ENCODE measurements at regions not wholly inside any gene's neighbourhood (a gene's known extent, or its start where the extent isn't known, plus 50 kb on each side); places are given as distances from the start of the nearest gene placed in this dataset.

DNA sequence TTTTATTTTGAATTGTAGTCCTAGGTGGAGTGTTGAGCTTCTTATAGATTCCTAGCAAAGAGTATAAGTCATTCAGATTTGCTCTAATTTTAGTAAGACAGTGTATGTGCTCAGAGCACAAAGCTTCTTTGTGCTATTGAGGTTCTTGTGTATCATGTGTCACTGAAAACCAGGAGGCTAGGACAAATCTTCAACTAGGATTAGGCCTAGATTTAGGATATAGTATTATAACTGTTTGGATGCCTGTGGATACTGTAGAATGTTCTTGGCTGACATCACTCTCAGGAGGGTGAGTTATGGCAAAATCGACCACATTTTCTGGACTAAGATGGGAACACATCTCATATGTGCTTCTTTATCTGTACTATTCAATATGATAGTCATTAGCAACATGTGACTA is 86.5 kb downstream of the DHRS2 start:
- TF ChIP-seq, protein P1, sequence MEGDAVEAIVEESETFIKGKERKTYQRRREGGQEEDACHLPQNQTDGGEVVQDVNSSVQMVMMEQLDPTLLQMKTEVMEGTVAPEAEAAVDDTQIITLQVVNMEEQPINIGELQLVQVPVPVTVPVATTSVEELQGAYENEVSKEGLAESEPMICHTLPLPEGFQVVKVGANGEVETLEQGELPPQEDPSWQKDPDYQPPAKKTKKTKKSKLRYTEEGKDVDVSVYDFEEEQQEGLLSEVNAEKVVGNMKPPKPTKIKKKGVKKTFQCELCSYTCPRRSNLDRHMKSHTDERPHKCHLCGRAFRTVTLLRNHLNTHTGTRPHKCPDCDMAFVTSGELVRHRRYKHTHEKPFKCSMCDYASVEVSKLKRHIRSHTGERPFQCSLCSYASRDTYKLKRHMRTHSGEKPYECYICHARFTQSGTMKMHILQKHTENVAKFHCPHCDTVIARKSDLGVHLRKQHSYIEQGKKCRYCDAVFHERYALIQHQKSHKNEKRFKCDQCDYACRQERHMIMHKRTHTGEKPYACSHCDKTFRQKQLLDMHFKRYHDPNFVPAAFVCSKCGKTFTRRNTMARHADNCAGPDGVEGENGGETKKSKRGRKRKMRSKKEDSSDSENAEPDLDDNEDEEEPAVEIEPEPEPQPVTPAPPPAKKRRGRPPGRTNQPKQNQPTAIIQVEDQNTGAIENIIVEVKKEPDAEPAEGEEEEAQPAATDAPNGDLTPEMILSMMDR (conservative IDR thresholded peaks at IDR 0.05; ENCODE audit: low read depth, low read length) = no peak
- no peak for TF ChIP-seq EZH2 (IDR thresholded peaks at IDR 0.05; ENCODE audit: borderline replicate concordance, low read depth, low read length, poor library complexity, severe bottlenecking)

Measured in A673 (cell line).